ENCODE measurements at regions not wholly inside any gene's neighbourhood (a gene's known extent, or its start where the extent isn't known, plus 50 kb on each side); places are given as distances from the start of the nearest gene placed in this dataset.
"Not testable (repeated sequence)": the region's sequence is repeated elsewhere in the genome, so short reads cannot be mapped to it uniquely, and the experiment has no call there.

DNA sequence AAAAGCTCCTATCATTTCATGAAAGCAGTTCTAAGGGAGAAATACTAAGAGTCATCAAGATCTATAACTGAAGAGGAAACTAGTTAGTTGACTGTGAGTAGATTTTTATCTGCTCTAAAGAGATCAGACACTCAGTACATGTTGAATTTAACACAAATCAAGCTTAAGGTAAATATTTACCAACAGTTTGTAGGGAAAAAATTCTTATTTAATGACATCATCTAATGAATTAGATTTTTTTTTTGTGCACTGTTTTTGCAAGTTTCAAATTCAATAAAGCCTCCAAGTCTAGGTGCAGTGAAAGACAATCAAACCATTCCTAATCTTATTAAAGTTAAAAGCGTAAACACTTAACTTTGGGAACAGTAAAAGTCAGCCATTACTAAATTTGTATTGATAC lies 93.0 kb upstream of the PRKD1 start:
- H3K9me3 ChIP-seq (ENCODE audit: low read length) = no peaks in the 10 kb centered on the region
- no peaks in the 10 kb centered on the region for H3K36me3 ChIP-seq (ENCODE audit: insufficient read depth, low read length)

DNA sequence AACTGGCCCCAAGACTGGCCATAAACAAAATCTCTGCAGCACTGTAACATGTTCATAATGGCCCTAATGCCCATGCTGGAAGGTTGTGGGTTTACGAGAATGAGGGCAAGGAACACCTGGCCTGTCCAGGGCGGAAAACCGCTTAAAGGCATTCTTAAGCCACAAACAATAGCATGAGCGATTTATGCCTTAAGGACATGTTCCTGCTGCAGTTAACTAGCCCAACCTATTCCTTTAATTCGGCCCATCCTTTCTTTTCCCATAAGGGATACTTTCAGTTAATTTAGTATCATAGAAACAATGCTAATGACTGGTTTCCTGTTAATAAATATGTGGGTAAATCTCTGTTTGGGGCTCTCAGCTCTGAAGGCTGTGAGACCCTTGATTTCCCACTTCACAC lies 95.7 kb upstream of the PRKD1 start:
- not testable (repeated sequence) for H3K4me1 ChIP-seq (ENCODE audit: insufficient read depth, low read length); H2AFZ ChIP-seq (ENCODE audit: low read depth, low read length); H3K4me3 ChIP-seq (ENCODE audit: low read length); H3K27me3 ChIP-seq (ENCODE audit: insufficient read depth, low read length); H3K9me3 ChIP-seq (ENCODE audit: low read length); H3K36me3 ChIP-seq (ENCODE audit: insufficient read depth, low read length)

More for the DNA sequence above, 93.0 kb upstream of the PRKD1 start:
- Histone ChIP-seq H3K4me3 (ENCODE audit: low read length) (no peak overlapping the region), H3K4me1 (ENCODE audit: insufficient read depth, low read length) (no peaks in the 10 kb centered on the region), H3K27me3 (ENCODE audit: insufficient read depth, low read length) (no peaks in the 10 kb centered on the region), H2AFZ (ENCODE audit: low read depth, low read length) (no peak overlapping the region)

- Histone ChIP-seq H2AFZ (ENCODE audit: low read depth, low read length) (no peak overlapping the region), H3K36me3 (ENCODE audit: insufficient read depth, low read length) (no peaks in the 10 kb centered on the region), H3K9me3 (ENCODE audit: low read length) (no peaks in the 10 kb centered on the region), H3K27me3 (ENCODE audit: insufficient read depth, low read length) (no peaks in the 10 kb centered on the region), H3K4me3 (ENCODE audit: low read length) (no peak overlapping the region), H3K4me1 (ENCODE audit: insufficient read depth, low read length) (no peaks in the 10 kb centered on the region)
Measured at GRCh38 chr14:30034152-30034551, 106.5 kb upstream of the PRKD1 start.

DNA sequence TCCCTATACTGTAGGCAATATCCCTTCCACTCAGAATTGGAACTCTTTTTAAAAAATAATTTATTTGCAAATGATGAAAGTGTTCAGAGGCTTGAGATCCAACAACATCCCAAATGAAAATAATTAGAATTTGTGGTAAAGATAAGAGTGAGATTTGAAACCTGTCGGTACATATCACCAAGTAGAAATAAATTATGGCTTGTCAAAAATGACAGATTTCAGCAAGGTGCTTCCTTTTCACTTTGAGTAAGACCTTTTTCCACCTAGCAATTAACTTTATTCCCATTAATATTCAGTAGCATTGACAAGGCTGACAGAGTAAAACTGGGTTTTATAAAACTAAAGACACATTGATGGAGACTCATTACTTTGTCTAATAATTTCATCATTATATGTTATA lies 107.7 kb upstream of the PRKD1 start:
- Histone ChIP-seq H3K4me3 (ENCODE audit: low read length) (no peak overlapping the region), H3K9me3 (ENCODE audit: low read length) (no peaks in the 10 kb centered on the region), H3K4me1 (ENCODE audit: insufficient read depth, low read length) (no peaks in the 10 kb centered on the region), H3K27me3 (ENCODE audit: insufficient read depth, low read length) (no peaks in the 10 kb centered on the region), H3K36me3 (ENCODE audit: insufficient read depth, low read length) (no peaks in the 10 kb centered on the region), H2AFZ (ENCODE audit: low read depth, low read length) (no peak overlapping the region)

- Histone ChIP-seq H3K4me1 (ENCODE audit: insufficient read depth, low read length) (no peaks in the 10 kb centered on the region), H3K9me3 (ENCODE audit: low read length) (no peaks in the 10 kb centered on the region), H3K36me3 (ENCODE audit: insufficient read depth, low read length) (no peaks in the 10 kb centered on the region), H3K27me3 (ENCODE audit: insufficient read depth, low read length) (no peaks in the 10 kb centered on the region), H3K4me3 (ENCODE audit: low read length) (no peak overlapping the region), H2AFZ (ENCODE audit: low read depth, low read length) (no peak overlapping the region)
Measured at GRCh38 chr14:30045720-30046119, 118.1 kb upstream of the PRKD1 start.

- Histone ChIP-seq H3K4me1 (ENCODE audit: insufficient read depth, low read length) (no peaks in the 10 kb centered on the region), H2AFZ (ENCODE audit: low read depth, low read length) (no peak overlapping the region), H3K9me3 (ENCODE audit: low read length) (no peaks in the 10 kb centered on the region), H3K27me3 (ENCODE audit: insufficient read depth, low read length) (no peaks in the 10 kb centered on the region), H3K4me3 (ENCODE audit: low read length) (no peak overlapping the region), H3K36me3 (ENCODE audit: insufficient read depth, low read length) (no peaks in the 10 kb centered on the region)
Measured at GRCh38 chr14:30053103-30053502, 125.5 kb upstream of the PRKD1 start.

GRCh38 chr14:30054201-30054600 lies 126.6 kb upstream of the PRKD1 start:
- Histone ChIP-seq H3K4me3 (ENCODE audit: low read length) (no peak overlapping the region), H3K27me3 (ENCODE audit: insufficient read depth, low read length) (no peaks in the 10 kb centered on the region), H3K36me3 (ENCODE audit: insufficient read depth, low read length) (no peaks in the 10 kb centered on the region), H3K9me3 (ENCODE audit: low read length) (no peaks in the 10 kb centered on the region), H3K4me1 (ENCODE audit: insufficient read depth, low read length) (no peaks in the 10 kb centered on the region), H2AFZ (ENCODE audit: low read depth, low read length) (no peak overlapping the region)

DNA sequence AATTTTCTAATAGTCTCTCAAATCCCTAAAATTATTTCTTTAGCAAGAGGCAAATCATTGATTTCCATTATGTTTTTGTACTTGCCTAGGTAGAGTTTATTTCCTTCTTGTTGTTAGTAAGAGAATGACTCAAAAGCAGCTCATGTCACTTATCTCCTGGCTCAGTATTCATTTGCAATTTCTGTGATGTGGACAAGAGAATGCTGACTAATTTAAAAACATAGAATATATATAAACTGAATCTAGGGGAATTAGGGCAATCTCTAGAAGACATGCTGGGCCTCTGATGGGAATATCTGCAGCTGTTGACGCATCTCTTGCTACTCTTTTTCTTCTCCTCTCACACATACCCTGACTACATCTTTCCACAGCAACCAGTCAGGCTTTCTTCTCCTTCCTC lies 130.8 kb upstream of the PRKD1 start:
- Histone ChIP-seq H2AFZ (ENCODE audit: low read depth, low read length) (no peak overlapping the region), H3K9me3 (ENCODE audit: low read length) (no peaks in the 10 kb centered on the region), H3K27me3 (ENCODE audit: insufficient read depth, low read length) (no peaks in the 10 kb centered on the region), H3K4me1 (ENCODE audit: insufficient read depth, low read length) (no peaks in the 10 kb centered on the region), H3K4me3 (ENCODE audit: low read length) (no peak overlapping the region), H3K36me3 (ENCODE audit: insufficient read depth, low read length) (no peaks in the 10 kb centered on the region)

- H3K4me1 ChIP-seq (ENCODE audit: insufficient read depth, low read length) = no peaks in the 10 kb centered on the region
- no peaks in the 10 kb centered on the region for H3K27me3 ChIP-seq (ENCODE audit: insufficient read depth, low read length)
- H3K36me3 ChIP-seq (ENCODE audit: insufficient read depth, low read length) = no peaks in the 10 kb centered on the region
- H3K9me3 ChIP-seq (ENCODE audit: low read length) = no peaks in the 10 kb centered on the region
- H3K4me3 ChIP-seq (ENCODE audit: low read length) = no peak overlapping the region
- H2AFZ ChIP-seq (ENCODE audit: low read depth, low read length) = no peak overlapping the region
Measured at GRCh38 chr14:30063746-30064145, 136.1 kb upstream of the PRKD1 start.

DNA sequence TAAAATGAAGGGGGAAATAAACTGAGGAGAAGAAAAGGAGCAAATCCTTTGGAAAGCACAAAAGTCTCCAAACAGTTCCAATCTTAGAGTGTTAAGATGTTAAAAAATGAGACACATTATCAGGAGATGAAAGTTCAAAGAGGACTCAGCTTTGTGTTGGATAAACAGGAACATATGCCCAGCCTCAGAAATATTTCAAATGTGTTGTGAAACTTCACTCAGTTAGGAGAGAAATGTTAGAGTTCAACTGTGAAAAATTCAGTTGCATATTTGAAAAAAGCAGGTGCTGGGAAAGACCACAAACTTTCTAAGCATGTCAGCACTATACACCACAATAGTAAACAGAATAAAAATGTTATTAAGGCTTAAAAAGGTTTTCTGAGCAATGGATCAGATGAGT lies 136.8 kb upstream of the PRKD1 start:
- H2AFZ ChIP-seq (ENCODE audit: low read depth, low read length) = no peak overlapping the region
- H3K36me3 ChIP-seq (ENCODE audit: insufficient read depth, low read length) = no peaks in the 10 kb centered on the region
- H3K4me3 ChIP-seq (ENCODE audit: low read length) = no peak overlapping the region
- no peaks in the 10 kb centered on the region for H3K4me1 ChIP-seq (ENCODE audit: insufficient read depth, low read length)
- H3K27me3 ChIP-seq (ENCODE audit: insufficient read depth, low read length) = no peaks in the 10 kb centered on the region
- no peaks in the 10 kb centered on the region for H3K9me3 ChIP-seq (ENCODE audit: low read length)

- Histone ChIP-seq H3K27me3 (ENCODE audit: insufficient read depth, low read length) (no peaks in the 10 kb centered on the region), H3K4me1 (ENCODE audit: insufficient read depth, low read length) (no peaks in the 10 kb centered on the region), H3K4me3 (ENCODE audit: low read length) (no peak overlapping the region), H3K9me3 (ENCODE audit: low read length) (no peaks in the 10 kb centered on the region), H2AFZ (ENCODE audit: low read depth, low read length) (no peak overlapping the region), H3K36me3 (ENCODE audit: insufficient read depth, low read length) (no peaks in the 10 kb centered on the region)
Measured at GRCh38 chr14:30069536-30069935, 141.9 kb upstream of the PRKD1 start.

DNA sequence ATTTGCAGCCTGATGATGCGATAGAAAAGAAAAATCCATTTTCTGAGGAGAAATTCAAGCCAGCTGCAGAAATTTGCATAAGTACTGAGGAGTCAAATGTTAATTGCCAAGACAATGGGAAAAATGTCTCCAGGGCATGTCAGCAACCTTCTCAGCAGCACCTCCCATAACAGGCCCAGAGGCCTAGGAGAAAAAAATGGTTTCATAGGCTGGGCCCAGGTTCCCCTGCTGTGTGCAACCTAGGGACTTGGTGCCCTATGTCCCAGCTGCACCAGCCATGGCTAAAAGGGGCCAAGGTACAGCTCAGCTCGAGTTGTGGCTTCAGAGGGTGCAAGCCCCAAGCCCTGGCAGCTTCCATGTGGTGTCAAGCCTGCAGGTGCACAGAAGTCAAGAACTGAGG lies 144.8 kb upstream of the PRKD1 start:
- not testable (repeated sequence) for H3K36me3 ChIP-seq (ENCODE audit: insufficient read depth, low read length); H3K4me3 ChIP-seq (ENCODE audit: low read length); H3K27me3 ChIP-seq (ENCODE audit: insufficient read depth, low read length); H3K4me1 ChIP-seq (ENCODE audit: insufficient read depth, low read length); H2AFZ ChIP-seq (ENCODE audit: low read depth, low read length); H3K9me3 ChIP-seq (ENCODE audit: low read length)

DNA sequence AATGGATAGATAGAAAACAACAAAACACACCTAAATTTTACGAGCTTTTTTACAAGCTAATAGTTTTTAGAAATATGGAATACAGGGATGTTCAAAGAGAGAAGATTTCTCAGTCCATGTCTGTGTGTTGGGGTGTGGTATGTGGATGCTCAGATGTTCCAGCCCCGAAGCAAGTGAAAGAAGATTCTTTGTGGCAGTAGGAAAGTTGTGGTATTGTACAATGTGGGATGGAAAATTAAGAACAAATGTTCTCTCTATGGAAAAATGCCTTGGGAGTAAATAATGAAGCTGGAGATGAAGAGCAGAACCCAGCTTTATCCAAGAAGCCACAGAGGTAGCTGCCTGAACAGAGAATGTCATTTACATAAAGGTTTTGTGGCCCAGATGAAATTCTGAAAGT lies 150.3 kb upstream of the PRKD1 start:
- Histone ChIP-seq H3K9me3 (ENCODE audit: low read length) (no peaks in the 10 kb centered on the region), H3K36me3 (ENCODE audit: insufficient read depth, low read length) (no peaks in the 10 kb centered on the region)

GRCh38 chr14:30078811-30079402 lies 151.3 kb upstream of the PRKD1 start:
- no peaks in the 10 kb centered on the region for H3K36me3 ChIP-seq (ENCODE audit: insufficient read depth, low read length)
- no peaks in the 10 kb centered on the region for H3K27me3 ChIP-seq (ENCODE audit: insufficient read depth, low read length)
- no peak overlapping the region for H3K4me3 ChIP-seq (ENCODE audit: low read length)
- no peak overlapping the region for H2AFZ ChIP-seq (ENCODE audit: low read depth, low read length)
- H3K9me3 ChIP-seq (ENCODE audit: low read length) = no peaks in the 10 kb centered on the region
- H3K4me1 ChIP-seq (ENCODE audit: insufficient read depth, low read length) = no peaks in the 10 kb centered on the region

More for the DNA sequence above, 150.3 kb upstream of the PRKD1 start:
- H3K4me1 ChIP-seq (ENCODE audit: insufficient read depth, low read length) = no peaks in the 10 kb centered on the region
- no peaks in the 10 kb centered on the region for H3K27me3 ChIP-seq (ENCODE audit: insufficient read depth, low read length)
- H3K4me3 ChIP-seq (ENCODE audit: low read length) = no peak overlapping the region
- H2AFZ ChIP-seq (ENCODE audit: low read depth, low read length) = no peak overlapping the region
